PC-9 (cell line): ENCODE measurements at regions not wholly inside any gene's neighbourhood (a gene's known extent, or its start where the extent isn't known, plus 50 kb on each side); places are given as distances from the start of the nearest gene placed in this dataset.

Source experiments
- CTCF ChIP-seq: fragments of 200-600 bp; sonication (generic); conservative IDR thresholded peaks from 2 replicates; pipeline ENCODE4 v1.6.1; 2017; ENCODE audit warnings: mixed run types, antibody characterized with exemption, mild to moderate bottlenecking, moderate library complexity
- EZH2 ChIP-seq: fragments of 200-600 bp; sonication (generic); IDR thresholded peaks from 2 replicates; pipeline ENCODE4 v1.8.0; 2017; ENCODE audit warnings: antibody characterized with exemption, low read depth

GRCh38 chr6:151154418-151154817, 85.3 kb upstream of the AKAP12 start:
- TF ChIP-seq CTCF (no peak), EZH2 (no peak)
